Neural progenitor cell (in vitro differentiated cells): ENCODE measurements at regions not wholly inside any gene's neighbourhood (a gene's known extent, or its start where the extent isn't known, plus 50 kb on each side); places are given as distances from the start of the nearest gene placed in this dataset.

Experiments
- DNase-seq: peaks from one replicate; pipeline ENCODE4 v3.0.0-alpha.2; 2016; ENCODE audit warnings: low spot score
- H2AFZ ChIP-seq: fragments of 200-600 bp; sonication (generic); replicated peaks from 2 replicates; pipeline ENCODE4 v1.6.1; 2016; ENCODE audit warnings: antibody characterized with exemption
- H3F3A ChIP-seq: fragments of 200-600 bp; sonication (generic); 2 replicates; pipeline ENCODE4 v1.6.1; 2016; ENCODE audit warnings: antibody characterized with exemption, low read depth
- H3K27ac ChIP-seq: fragments of 200-600 bp; sonication (generic); 2 replicates; pipeline ENCODE4 v1.5.1; 2016; ENCODE audit warnings: mild to moderate bottlenecking
- H3K27me3 ChIP-seq: fragments of 200-600 bp; sonication (generic); 2 replicates; pipeline ENCODE4 v1.6.1; 2016; ENCODE audit warnings: mild to moderate bottlenecking, moderate library complexity
- H3K36me3 ChIP-seq: fragments of 200-600 bp; sonication (generic); 2 replicates; pipeline ENCODE4 v1.5.1; 2016
- H3K4me1 ChIP-seq: fragments of 200-600 bp; sonication (generic); 2 replicates; pipeline ENCODE4 v1.6.1; 2016; ENCODE audit warnings: mixed run types
- H3K4me2 ChIP-seq: fragments of 200-600 bp; sonication (generic); 2 replicates; pipeline ENCODE4 v1.6.1; 2016
- H3K4me3 ChIP-seq: fragments of 200-600 bp; sonication (generic); 2 replicates; pipeline ENCODE4 v1.5.1; 2016
- H3K79me2 ChIP-seq: fragments of 200-600 bp; sonication (generic); 2 replicates; pipeline ENCODE4 v1.6.1; 2016; ENCODE audit warnings: low read depth
- H3K9ac ChIP-seq: fragments of 200-600 bp; sonication (generic); 2 replicates; pipeline ENCODE4 v1.6.1; 2016
- H3K9me3 ChIP-seq: fragments of 200-600 bp; sonication (generic); 2 replicates; pipeline ENCODE4 v1.5.1; 2016; ENCODE audit warnings: low read depth
- H4K20me1 ChIP-seq: fragments of 200-600 bp; sonication (generic); 2 replicates; pipeline ENCODE4 v1.6.1; 2016; ENCODE audit warnings: low read depth
- H3K27ac Mint-ChIP-seq: 3 replicates; pipeline ENCODE4 v1.8.0; 2021; ENCODE audit warnings: mixed read lengths
- H3K27me3 Mint-ChIP-seq: 2 replicates; pipeline ENCODE4 v1.8.0; 2022; ENCODE audit warnings: low read depth, mild to moderate bottlenecking, inconsistent platforms, moderate library complexity, mixed read lengths; ENCODE audit not compliant: insufficient read depth
- H3K36me3 Mint-ChIP-seq: 3 replicates; pipeline ENCODE4 v1.8.0; 2021; ENCODE audit warnings: mixed read lengths
- H3K4me1 Mint-ChIP-seq: 3 replicates; pipeline ENCODE4 v1.8.0; 2021; ENCODE audit warnings: mixed read lengths
- H3K4me3 Mint-ChIP-seq: 3 replicates; pipeline ENCODE4 v1.8.0; 2021; ENCODE audit warnings: mild to moderate bottlenecking, moderate library complexity, mixed read lengths
- H3K9me3 Mint-ChIP-seq: 3 replicates; pipeline ENCODE4 v1.8.0; 2020; ENCODE audit warnings: mixed read lengths
- EZH2 ChIP-seq: fragments of 200-600 bp; sonication (generic); IDR thresholded peaks from 2 replicates; pipeline ENCODE4 v1.6.1; 2017; ENCODE audit warnings: antibody characterized with exemption, mild to moderate bottlenecking, moderate library complexity
- EZH2phosphoT487 ChIP-seq: fragments of 200-600 bp; sonication (generic); IDR thresholded peaks from 2 replicates; pipeline ENCODE4 v1.6.1; 2017; ENCODE audit warnings: antibody characterized with exemption
- TF ChIP-seq, protein P1 (sequence below): fragments of 200-600 bp; sonication (generic); IDR thresholded peaks from 2 replicates; pipeline ENCODE4 v1.5.1; 2017; ENCODE audit warnings: antibody characterized with exemption, mild to moderate bottlenecking

- no peaks in the 10 kb centered on the region for H3K9me3 ChIP-seq
- no peaks in the 10 kb centered on the region for H3K27me3 Mint-ChIP-seq
- no peaks in the 10 kb centered on the region for H3K4me1 Mint-ChIP-seq
- H3K27ac Mint-ChIP-seq: no peak overlapping the region
- H3K4me1 ChIP-seq: peaks cover 27% of the 10 kb centered on the region
- H3K9ac ChIP-seq: no peak overlapping the region
- no peaks in the 10 kb centered on the region for H3F3A ChIP-seq
- no peaks in the 10 kb centered on the region for H3K36me3 ChIP-seq
- TF ChIP-seq EZH2: no peak
- TF ChIP-seq EZH2phosphoT487: peak; percentile 68
- H3K27ac ChIP-seq: no peak overlapping the region
- DNase-seq: peak; percentile 11
- H3K4me2 ChIP-seq: peak overlapping the region; percentile 17
- no peaks in the 10 kb centered on the region for H3K79me2 ChIP-seq
- H3K27me3 ChIP-seq: no peaks in the 10 kb centered on the region
- no peak overlapping the region for H3K4me3 Mint-ChIP-seq
- peaks cover 4% of the 10 kb centered on the region for H3K9me3 Mint-ChIP-seq
- no peak overlapping the region for H2AFZ ChIP-seq
- H3K4me3 ChIP-seq: no peak overlapping the region
- H3K36me3 Mint-ChIP-seq: no peaks in the 10 kb centered on the region
- no peaks in the 10 kb centered on the region for H4K20me1 ChIP-seq
These were observed 512.5 kb downstream of the DMAC1 start for GRCh38 chr9:7287065-7287464.

- Mint-ChIP-seq H3K9me3 (peaks cover 6% of the 10 kb centered on the region), H3K4me3 (no peak overlapping the region), H3K27me3 (no peaks in the 10 kb centered on the region), H3K36me3 (no peaks in the 10 kb centered on the region), H3K4me1 (no peaks in the 10 kb centered on the region), H3K27ac (no peak overlapping the region)
- Histone ChIP-seq H3K9me3 (no peaks in the 10 kb centered on the region), H3K27me3 (no peaks in the 10 kb centered on the region), H4K20me1 (no peaks in the 10 kb centered on the region), H2AFZ (no peak overlapping the region), H3F3A (no peaks in the 10 kb centered on the region), H3K79me2 (no peaks in the 10 kb centered on the region), H3K4me3 (no peak overlapping the region), H3K36me3 (no peaks in the 10 kb centered on the region), H3K9ac (no peak overlapping the region), H3K4me2 (no peak overlapping the region), H3K4me1 (peaks cover 27% of the 10 kb centered on the region), H3K27ac (no peak overlapping the region)
- TF ChIP-seq, protein P1, sequence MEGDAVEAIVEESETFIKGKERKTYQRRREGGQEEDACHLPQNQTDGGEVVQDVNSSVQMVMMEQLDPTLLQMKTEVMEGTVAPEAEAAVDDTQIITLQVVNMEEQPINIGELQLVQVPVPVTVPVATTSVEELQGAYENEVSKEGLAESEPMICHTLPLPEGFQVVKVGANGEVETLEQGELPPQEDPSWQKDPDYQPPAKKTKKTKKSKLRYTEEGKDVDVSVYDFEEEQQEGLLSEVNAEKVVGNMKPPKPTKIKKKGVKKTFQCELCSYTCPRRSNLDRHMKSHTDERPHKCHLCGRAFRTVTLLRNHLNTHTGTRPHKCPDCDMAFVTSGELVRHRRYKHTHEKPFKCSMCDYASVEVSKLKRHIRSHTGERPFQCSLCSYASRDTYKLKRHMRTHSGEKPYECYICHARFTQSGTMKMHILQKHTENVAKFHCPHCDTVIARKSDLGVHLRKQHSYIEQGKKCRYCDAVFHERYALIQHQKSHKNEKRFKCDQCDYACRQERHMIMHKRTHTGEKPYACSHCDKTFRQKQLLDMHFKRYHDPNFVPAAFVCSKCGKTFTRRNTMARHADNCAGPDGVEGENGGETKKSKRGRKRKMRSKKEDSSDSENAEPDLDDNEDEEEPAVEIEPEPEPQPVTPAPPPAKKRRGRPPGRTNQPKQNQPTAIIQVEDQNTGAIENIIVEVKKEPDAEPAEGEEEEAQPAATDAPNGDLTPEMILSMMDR: no peak
- no peak for TF ChIP-seq EZH2phosphoT487
- no peak for TF ChIP-seq EZH2
- no peak for DNase-seq
These were observed 513.5 kb downstream of the DMAC1 start for GRCh38 chr9:7286101-7286500.

DNA sequence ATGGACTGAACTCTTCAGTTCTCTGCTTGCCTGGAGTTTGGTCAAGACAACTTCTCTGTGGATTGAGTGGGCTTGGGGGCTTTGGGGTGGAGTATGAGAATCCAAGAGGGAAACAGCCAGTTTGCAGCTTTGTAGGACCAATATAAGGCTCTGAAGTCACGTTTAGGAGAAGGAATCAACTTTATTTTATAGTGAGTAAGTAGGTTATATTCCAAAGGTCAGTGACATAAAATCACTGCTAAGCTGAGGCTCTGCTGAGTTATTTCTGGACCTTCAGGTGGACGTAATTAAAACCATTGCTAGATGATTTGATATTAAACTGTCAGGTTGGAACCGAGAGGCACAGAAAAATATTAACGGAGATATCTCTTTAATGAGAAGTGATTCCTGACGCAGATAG is 514.4 kb downstream of the DMAC1 start:
- no peaks in the 10 kb centered on the region for H4K20me1 ChIP-seq
- no peaks in the 10 kb centered on the region for H3K27me3 ChIP-seq
- H3K4me1 Mint-ChIP-seq: no peaks in the 10 kb centered on the region
- no peaks in the 10 kb centered on the region for H3K36me3 ChIP-seq
- H3K36me3 Mint-ChIP-seq: no peaks in the 10 kb centered on the region
- TF ChIP-seq EZH2 (no peak), EZH2phosphoT487 (no peak)
- TF ChIP-seq, protein P1: no peak
- H3K9me3 Mint-ChIP-seq: peaks cover 6% of the 10 kb centered on the region
- H3K9ac ChIP-seq: no peak overlapping the region
- no peak for DNase-seq
- no peak overlapping the region for H3K4me3 Mint-ChIP-seq
- H3K27ac Mint-ChIP-seq: no peak overlapping the region
- H3F3A ChIP-seq: no peaks in the 10 kb centered on the region
- H3K4me3 ChIP-seq: no peak overlapping the region
- H3K4me2 ChIP-seq: no peak overlapping the region
- H3K9me3 ChIP-seq: no peaks in the 10 kb centered on the region
- H3K27me3 Mint-ChIP-seq: no peaks in the 10 kb centered on the region
- no peaks in the 10 kb centered on the region for H3K79me2 ChIP-seq
- H2AFZ ChIP-seq: no peak overlapping the region
- H3K4me1 ChIP-seq: peaks cover 27% of the 10 kb centered on the region
- no peak overlapping the region for H3K27ac ChIP-seq

GRCh38 chr9:7284517-7284916 is 515.1 kb downstream of the DMAC1 start:
- Mint-ChIP-seq H3K27me3 (no peaks in the 10 kb centered on the region), H3K4me3 (no peak overlapping the region), H3K36me3 (no peaks in the 10 kb centered on the region), H3K4me1 (no peaks in the 10 kb centered on the region), H3K27ac (no peak overlapping the region), H3K9me3 (peaks cover 4% of the 10 kb centered on the region)
- H3K27ac ChIP-seq: no peak overlapping the region
- no peaks in the 10 kb centered on the region for H4K20me1 ChIP-seq
- no peak overlapping the region for H3K4me3 ChIP-seq
- no peak overlapping the region for H3K4me2 ChIP-seq
- peaks cover 27% of the 10 kb centered on the region for H3K4me1 ChIP-seq
- no peak for TF ChIP-seq EZH2phosphoT487
- TF ChIP-seq, protein P1: no peak
- TF ChIP-seq EZH2: no peak
- H3K9me3 ChIP-seq: no peaks in the 10 kb centered on the region
- no peak overlapping the region for H2AFZ ChIP-seq
- H3K27me3 ChIP-seq: no peaks in the 10 kb centered on the region
- no peaks in the 10 kb centered on the region for H3K36me3 ChIP-seq
- DNase-seq: peak; percentile 5
- no peak overlapping the region for H3K9ac ChIP-seq
- no peaks in the 10 kb centered on the region for H3F3A ChIP-seq
- H3K79me2 ChIP-seq: no peaks in the 10 kb centered on the region
